Neural progenitor cell (in vitro differentiated cells): ENCODE measurements at regions not wholly inside any gene's neighbourhood (a gene's known extent, or its start where the extent isn't known, plus 50 kb on each side); places are given as distances from the start of the nearest gene placed in this dataset.

Experiments used
- DNase-seq: peaks from one replicate; pipeline ENCODE4 v3.0.0-alpha.2; 2016; ENCODE audit warnings: low spot score
- H2AFZ ChIP-seq: fragments of 200-600 bp; sonication (generic); replicated peaks from 2 replicates; pipeline ENCODE4 v1.6.1; 2016; ENCODE audit warnings: antibody characterized with exemption
- H3F3A ChIP-seq: fragments of 200-600 bp; sonication (generic); 2 replicates; pipeline ENCODE4 v1.6.1; 2016; ENCODE audit warnings: antibody characterized with exemption, low read depth
- H3K27ac ChIP-seq: fragments of 200-600 bp; sonication (generic); 2 replicates; pipeline ENCODE4 v1.5.1; 2016; ENCODE audit warnings: mild to moderate bottlenecking
- H3K27me3 ChIP-seq: fragments of 200-600 bp; sonication (generic); 2 replicates; pipeline ENCODE4 v1.6.1; 2016; ENCODE audit warnings: mild to moderate bottlenecking, moderate library complexity
- H3K36me3 ChIP-seq: fragments of 200-600 bp; sonication (generic); 2 replicates; pipeline ENCODE4 v1.5.1; 2016
- H3K4me1 ChIP-seq: fragments of 200-600 bp; sonication (generic); 2 replicates; pipeline ENCODE4 v1.6.1; 2016; ENCODE audit warnings: mixed run types
- H3K4me2 ChIP-seq: fragments of 200-600 bp; sonication (generic); 2 replicates; pipeline ENCODE4 v1.6.1; 2016
- H3K4me3 ChIP-seq: fragments of 200-600 bp; sonication (generic); 2 replicates; pipeline ENCODE4 v1.5.1; 2016
- H3K79me2 ChIP-seq: fragments of 200-600 bp; sonication (generic); 2 replicates; pipeline ENCODE4 v1.6.1; 2016; ENCODE audit warnings: low read depth
- H3K9ac ChIP-seq: fragments of 200-600 bp; sonication (generic); 2 replicates; pipeline ENCODE4 v1.6.1; 2016
- H3K9me3 ChIP-seq: fragments of 200-600 bp; sonication (generic); 2 replicates; pipeline ENCODE4 v1.5.1; 2016; ENCODE audit warnings: low read depth
- H4K20me1 ChIP-seq: fragments of 200-600 bp; sonication (generic); 2 replicates; pipeline ENCODE4 v1.6.1; 2016; ENCODE audit warnings: low read depth
- H3K27ac Mint-ChIP-seq: 3 replicates; pipeline ENCODE4 v1.8.0; 2021; ENCODE audit warnings: mixed read lengths
- H3K27me3 Mint-ChIP-seq: 2 replicates; pipeline ENCODE4 v1.8.0; 2022; ENCODE audit warnings: low read depth, mild to moderate bottlenecking, inconsistent platforms, moderate library complexity, mixed read lengths; ENCODE audit not compliant: insufficient read depth
- H3K36me3 Mint-ChIP-seq: 3 replicates; pipeline ENCODE4 v1.8.0; 2021; ENCODE audit warnings: mixed read lengths
- H3K4me1 Mint-ChIP-seq: 3 replicates; pipeline ENCODE4 v1.8.0; 2021; ENCODE audit warnings: mixed read lengths
- H3K4me3 Mint-ChIP-seq: 3 replicates; pipeline ENCODE4 v1.8.0; 2021; ENCODE audit warnings: mild to moderate bottlenecking, moderate library complexity, mixed read lengths
- H3K9me3 Mint-ChIP-seq: 3 replicates; pipeline ENCODE4 v1.8.0; 2020; ENCODE audit warnings: mixed read lengths
- EZH2 ChIP-seq: fragments of 200-600 bp; sonication (generic); IDR thresholded peaks from 2 replicates; pipeline ENCODE4 v1.6.1; 2017; ENCODE audit warnings: antibody characterized with exemption, mild to moderate bottlenecking, moderate library complexity
- EZH2phosphoT487 ChIP-seq: fragments of 200-600 bp; sonication (generic); IDR thresholded peaks from 2 replicates; pipeline ENCODE4 v1.6.1; 2017; ENCODE audit warnings: antibody characterized with exemption
- TF ChIP-seq, protein P1 (sequence below): fragments of 200-600 bp; sonication (generic); IDR thresholded peaks from 2 replicates; pipeline ENCODE4 v1.5.1; 2017; ENCODE audit warnings: antibody characterized with exemption, mild to moderate bottlenecking

DNA sequence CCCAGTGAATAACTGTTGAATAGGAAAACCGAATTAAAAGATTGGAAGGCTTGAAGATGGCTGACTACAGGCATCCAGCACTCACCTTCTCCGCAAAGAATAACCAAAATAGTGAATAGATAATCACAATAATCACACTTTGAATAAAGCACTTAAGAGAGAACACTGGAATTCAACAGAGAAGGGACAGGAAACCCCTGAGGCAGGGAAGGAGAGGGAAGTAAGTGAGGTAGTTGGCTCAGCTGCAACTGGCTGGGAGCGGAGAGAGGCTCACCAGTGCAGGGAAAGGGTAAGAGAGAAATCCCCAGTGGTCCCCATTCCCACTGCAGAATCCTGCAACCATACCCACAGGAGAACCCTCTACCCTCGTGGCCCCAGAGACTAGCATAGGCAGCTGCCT, 246.6 kb upstream of the NCKAP5 start:
- H3K4me2 ChIP-seq: no peak overlapping the region
- DNase-seq: no peak
- H3K27ac ChIP-seq: no peak overlapping the region
- no peaks in the 10 kb centered on the region for H3K36me3 Mint-ChIP-seq
- no peaks in the 10 kb centered on the region for H3K9me3 Mint-ChIP-seq
- H3K27me3 ChIP-seq: no peaks in the 10 kb centered on the region
- no peaks in the 10 kb centered on the region for H4K20me1 ChIP-seq
- no peaks in the 10 kb centered on the region for H3F3A ChIP-seq
- H3K27me3 Mint-ChIP-seq: peaks cover 2% of the 10 kb centered on the region
- H3K9ac ChIP-seq: no peak overlapping the region
- no peak overlapping the region for H3K4me3 Mint-ChIP-seq
- H3K4me3 ChIP-seq: no peak overlapping the region
- no peaks in the 10 kb centered on the region for H3K9me3 ChIP-seq
- H3K4me1 ChIP-seq: no peaks in the 10 kb centered on the region
- TF ChIP-seq, protein P1, sequence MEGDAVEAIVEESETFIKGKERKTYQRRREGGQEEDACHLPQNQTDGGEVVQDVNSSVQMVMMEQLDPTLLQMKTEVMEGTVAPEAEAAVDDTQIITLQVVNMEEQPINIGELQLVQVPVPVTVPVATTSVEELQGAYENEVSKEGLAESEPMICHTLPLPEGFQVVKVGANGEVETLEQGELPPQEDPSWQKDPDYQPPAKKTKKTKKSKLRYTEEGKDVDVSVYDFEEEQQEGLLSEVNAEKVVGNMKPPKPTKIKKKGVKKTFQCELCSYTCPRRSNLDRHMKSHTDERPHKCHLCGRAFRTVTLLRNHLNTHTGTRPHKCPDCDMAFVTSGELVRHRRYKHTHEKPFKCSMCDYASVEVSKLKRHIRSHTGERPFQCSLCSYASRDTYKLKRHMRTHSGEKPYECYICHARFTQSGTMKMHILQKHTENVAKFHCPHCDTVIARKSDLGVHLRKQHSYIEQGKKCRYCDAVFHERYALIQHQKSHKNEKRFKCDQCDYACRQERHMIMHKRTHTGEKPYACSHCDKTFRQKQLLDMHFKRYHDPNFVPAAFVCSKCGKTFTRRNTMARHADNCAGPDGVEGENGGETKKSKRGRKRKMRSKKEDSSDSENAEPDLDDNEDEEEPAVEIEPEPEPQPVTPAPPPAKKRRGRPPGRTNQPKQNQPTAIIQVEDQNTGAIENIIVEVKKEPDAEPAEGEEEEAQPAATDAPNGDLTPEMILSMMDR: no peak
- TF ChIP-seq EZH2phosphoT487 (no peak), EZH2 (no peak)
- no peak overlapping the region for H3K27ac Mint-ChIP-seq
- no peak overlapping the region for H2AFZ ChIP-seq
- no peaks in the 10 kb centered on the region for H3K36me3 ChIP-seq
- peaks cover 4% of the 10 kb centered on the region for H3K4me1 Mint-ChIP-seq
- no peaks in the 10 kb centered on the region for H3K79me2 ChIP-seq

DNA sequence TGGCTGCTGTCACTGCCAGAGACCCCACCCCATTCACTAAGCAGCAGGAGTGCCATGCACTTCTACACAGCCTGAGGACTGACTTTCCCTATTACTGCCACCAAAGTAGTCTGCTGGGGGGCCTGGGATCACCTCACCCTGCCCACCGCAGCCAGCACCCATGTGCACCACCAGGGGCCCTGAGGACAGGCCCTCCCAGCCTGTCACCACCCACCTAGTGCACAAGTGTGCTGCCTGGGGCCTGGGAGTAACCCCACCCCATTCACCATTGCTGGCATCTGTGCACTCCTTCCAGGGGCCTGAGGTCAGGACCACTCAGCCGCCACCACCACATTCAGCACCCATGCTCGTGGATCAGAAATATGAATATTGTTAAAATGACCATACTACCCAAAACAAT, 247.8 kb upstream of the NCKAP5 start:
- no peak overlapping the region for H3K27ac Mint-ChIP-seq
- no peaks in the 10 kb centered on the region for H3K36me3 Mint-ChIP-seq
- no peak for TF ChIP-seq EZH2
- TF ChIP-seq, protein P1: no peak
- TF ChIP-seq EZH2phosphoT487: no peak
- Histone ChIP-seq H3K27me3 (no peaks in the 10 kb centered on the region), H3K36me3 (no peaks in the 10 kb centered on the region), H3K4me1 (no peaks in the 10 kb centered on the region), H3K9ac (no peak overlapping the region), H3K4me2 (no peak overlapping the region), H2AFZ (no peak overlapping the region), H3K27ac (no peak overlapping the region), H3K79me2 (no peaks in the 10 kb centered on the region), H3K4me3 (no peak overlapping the region), H3K9me3 (no peaks in the 10 kb centered on the region), H3F3A (no peaks in the 10 kb centered on the region), H4K20me1 (no peaks in the 10 kb centered on the region)
- H3K4me3 Mint-ChIP-seq: no peak overlapping the region
- H3K9me3 Mint-ChIP-seq: no peaks in the 10 kb centered on the region
- peaks cover 6% of the 10 kb centered on the region for H3K4me1 Mint-ChIP-seq
- no peak for DNase-seq
- H3K27me3 Mint-ChIP-seq: peaks cover 2% of the 10 kb centered on the region

DNA sequence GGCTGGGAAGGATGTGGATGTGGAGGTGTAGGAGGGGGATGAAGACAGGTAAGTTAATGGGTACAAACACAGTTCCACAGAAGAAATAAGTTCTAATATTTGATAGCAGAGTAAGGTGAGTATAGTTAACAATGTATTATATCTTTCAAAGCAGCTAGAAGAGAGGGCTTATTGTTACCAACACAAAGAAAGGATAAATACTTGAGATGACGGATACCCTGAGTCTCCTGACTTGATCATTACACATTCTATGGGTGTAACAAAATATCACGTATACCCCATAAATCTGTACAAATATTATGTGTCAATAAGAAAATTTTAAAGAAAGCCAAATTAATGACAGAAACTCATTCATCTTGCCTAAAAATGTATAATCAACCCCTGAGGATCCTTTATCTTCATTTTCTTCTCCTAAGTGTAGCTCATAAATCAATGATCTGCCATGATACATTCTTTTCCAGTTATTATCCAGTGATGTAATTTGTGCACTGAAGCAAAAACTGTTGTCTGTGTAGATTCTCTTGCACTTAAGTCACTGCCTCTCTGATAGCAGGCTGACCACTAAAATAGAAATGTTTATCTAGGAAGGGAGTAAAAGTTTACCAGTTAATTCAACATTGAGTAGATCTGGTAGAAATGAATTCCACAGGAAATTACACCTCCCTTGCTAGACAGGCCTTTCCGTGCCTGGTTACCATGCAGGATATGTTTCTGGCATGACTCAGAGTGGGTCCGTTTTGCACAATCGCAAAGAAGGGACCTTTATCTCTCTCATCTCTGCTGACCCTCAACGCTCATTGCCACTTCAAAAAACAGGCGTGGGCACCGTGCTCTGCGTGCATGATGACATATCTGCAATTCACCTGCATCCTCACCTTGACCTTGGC, 249.7 kb upstream of the NCKAP5 start:
- Histone ChIP-seq H3K4me3 (no peak overlapping the region), H3K9me3 (no peaks in the 10 kb centered on the region), H3K9ac (no peak overlapping the region), H3K27ac (no peak overlapping the region), H3K4me2 (no peak overlapping the region), H3K79me2 (no peaks in the 10 kb centered on the region), H4K20me1 (no peaks in the 10 kb centered on the region), H3F3A (no peaks in the 10 kb centered on the region), H3K27me3 (no peaks in the 10 kb centered on the region), H3K4me1 (no peaks in the 10 kb centered on the region), H3K36me3 (no peaks in the 10 kb centered on the region), H2AFZ (no peak overlapping the region)
- Mint-ChIP-seq H3K4me1 (peaks cover 6% of the 10 kb centered on the region), H3K27me3 (peaks cover 2% of the 10 kb centered on the region), H3K27ac (no peak overlapping the region), H3K36me3 (no peaks in the 10 kb centered on the region), H3K9me3 (no peaks in the 10 kb centered on the region), H3K4me3 (no peak overlapping the region)
- TF ChIP-seq, protein P1: no peak
- TF ChIP-seq EZH2 (no peak), EZH2phosphoT487 (no peak)
- no peak for DNase-seq
